GM12872 (cell line): ENCODE measurements at regions not wholly inside any gene's neighbourhood (a gene's known extent, or its start where the extent isn't known, plus 50 kb on each side); places are given as distances from the start of the nearest gene placed in this dataset.

Experiments used
- CTCF ChIP-seq: IDR thresholded peaks from 3 replicates; pipeline ENCODE4 v1.5.1; 2011; ENCODE audit warnings: low read depth, mild to moderate bottlenecking, low read length, moderate library complexity; ENCODE audit not compliant: insufficient read depth

- no peak for TF ChIP-seq CTCF
These were observed 342.5 kb downstream of the ADGRL2 start for GRCh38 chr1:82143108-82143833.

- TF ChIP-seq CTCF: no peak
These were observed 340.7 kb downstream of the ADGRL2 start for GRCh38 chr1:82141390-82141789.

- no peak for TF ChIP-seq CTCF
These were observed 339.2 kb downstream of the ADGRL2 start for GRCh38 chr1:82139751-82140468.

GRCh38 chr1:82125866-82126265 lies 325.1 kb downstream of the ADGRL2 start:
- TF ChIP-seq CTCF: no peak

- TF ChIP-seq CTCF: no peak
These were observed 324.4 kb downstream of the ADGRL2 start for GRCh38 chr1:82125119-82125518.

GRCh38 chr1:82121421-82121820 lies 320.7 kb downstream of the ADGRL2 start:
- no peak for TF ChIP-seq CTCF

GRCh38 chr1:82116105-82116504 lies 315.4 kb downstream of the ADGRL2 start:
- no peak for TF ChIP-seq CTCF
